Astrocyte (in vitro differentiated cells and primary cell): ENCODE measurements at regions not wholly inside any gene's neighbourhood (a gene's known extent, or its start where the extent isn't known, plus 50 kb on each side); places are given as distances from the start of the nearest gene placed in this dataset.
"Not testable (repeated sequence)": the region's sequence is repeated elsewhere in the genome, so short reads cannot be mapped to it uniquely, and the experiment has no call there.

ENCODE experiments used
- EZH2 ChIP-seq: IDR thresholded peaks from 2 replicates; pipeline ENCODE4 v1.6.1; 2012; ENCODE audit warnings: mild to moderate bottlenecking, low read length, inconsistent platforms; ENCODE audit not compliant: insufficient read depth
- TF ChIP-seq, protein P1 (sequence below): IDR thresholded peaks from 2 replicates; pipeline ENCODE4 v1.5.1; 2011; ENCODE audit warnings: low read depth, mild to moderate bottlenecking, inconsistent platforms, low read length, moderate library complexity; ENCODE audit not compliant: insufficient read depth

DNA sequence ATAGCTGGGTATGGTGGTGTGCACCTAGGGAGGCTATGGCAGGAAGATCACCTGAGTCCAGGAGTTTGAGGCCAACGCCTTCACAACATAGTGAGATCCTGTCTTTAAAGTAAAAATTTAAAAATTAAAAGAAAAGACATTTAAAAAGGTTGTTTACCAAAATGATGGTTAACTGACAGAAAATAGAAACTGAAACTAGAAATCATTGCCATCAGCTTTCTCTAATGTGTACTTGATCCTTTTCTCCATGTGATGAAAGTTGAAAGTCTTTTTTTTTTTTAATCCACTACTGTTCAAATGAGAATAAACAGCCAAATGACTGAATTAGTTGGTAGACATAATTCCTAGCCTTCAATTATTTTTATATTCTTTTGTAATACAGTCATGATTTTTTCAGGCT lies 75.1 kb upstream of the PARP8 start:
- TF ChIP-seq, protein P1, sequence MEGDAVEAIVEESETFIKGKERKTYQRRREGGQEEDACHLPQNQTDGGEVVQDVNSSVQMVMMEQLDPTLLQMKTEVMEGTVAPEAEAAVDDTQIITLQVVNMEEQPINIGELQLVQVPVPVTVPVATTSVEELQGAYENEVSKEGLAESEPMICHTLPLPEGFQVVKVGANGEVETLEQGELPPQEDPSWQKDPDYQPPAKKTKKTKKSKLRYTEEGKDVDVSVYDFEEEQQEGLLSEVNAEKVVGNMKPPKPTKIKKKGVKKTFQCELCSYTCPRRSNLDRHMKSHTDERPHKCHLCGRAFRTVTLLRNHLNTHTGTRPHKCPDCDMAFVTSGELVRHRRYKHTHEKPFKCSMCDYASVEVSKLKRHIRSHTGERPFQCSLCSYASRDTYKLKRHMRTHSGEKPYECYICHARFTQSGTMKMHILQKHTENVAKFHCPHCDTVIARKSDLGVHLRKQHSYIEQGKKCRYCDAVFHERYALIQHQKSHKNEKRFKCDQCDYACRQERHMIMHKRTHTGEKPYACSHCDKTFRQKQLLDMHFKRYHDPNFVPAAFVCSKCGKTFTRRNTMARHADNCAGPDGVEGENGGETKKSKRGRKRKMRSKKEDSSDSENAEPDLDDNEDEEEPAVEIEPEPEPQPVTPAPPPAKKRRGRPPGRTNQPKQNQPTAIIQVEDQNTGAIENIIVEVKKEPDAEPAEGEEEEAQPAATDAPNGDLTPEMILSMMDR: not testable (repeated sequence)
- not testable (repeated sequence) for TF ChIP-seq EZH2
